ENCODE measurements at regions not wholly inside any gene's neighbourhood (a gene's known extent, or its start where the extent isn't known, plus 50 kb on each side); places are given as distances from the start of the nearest gene placed in this dataset.

- Mint-ChIP-seq H3K9me3 (peaks cover 0 to 1% (median 0%) of the 10 kb centered on the region in 9 donors), H3K4me3 (no peak overlapping the region), H3K27ac (peak overlapping the region in 1 of 10 donors; percentile 3), H3K4me1 (peaks cover 0 to 28% (median 7%) of the 10 kb centered on the region in 4 donors), H3K27me3 (no peaks in the 10 kb centered on the region), H3K36me3 (no peaks in the 10 kb centered on the region)
- POLR2A ChIA-PET: interaction anchor here (1.8 kb wide), 1 partner anchor 64 kb away, joined by 4 read pairs; the partner anchor contains the start of gene KLF6
- DNase-seq (no peak), ATAC-seq (no peak)
Observed at GRCh38 chr10:3848775-3849635, 64.0 kb upstream of the KLF6 start.

DNA sequence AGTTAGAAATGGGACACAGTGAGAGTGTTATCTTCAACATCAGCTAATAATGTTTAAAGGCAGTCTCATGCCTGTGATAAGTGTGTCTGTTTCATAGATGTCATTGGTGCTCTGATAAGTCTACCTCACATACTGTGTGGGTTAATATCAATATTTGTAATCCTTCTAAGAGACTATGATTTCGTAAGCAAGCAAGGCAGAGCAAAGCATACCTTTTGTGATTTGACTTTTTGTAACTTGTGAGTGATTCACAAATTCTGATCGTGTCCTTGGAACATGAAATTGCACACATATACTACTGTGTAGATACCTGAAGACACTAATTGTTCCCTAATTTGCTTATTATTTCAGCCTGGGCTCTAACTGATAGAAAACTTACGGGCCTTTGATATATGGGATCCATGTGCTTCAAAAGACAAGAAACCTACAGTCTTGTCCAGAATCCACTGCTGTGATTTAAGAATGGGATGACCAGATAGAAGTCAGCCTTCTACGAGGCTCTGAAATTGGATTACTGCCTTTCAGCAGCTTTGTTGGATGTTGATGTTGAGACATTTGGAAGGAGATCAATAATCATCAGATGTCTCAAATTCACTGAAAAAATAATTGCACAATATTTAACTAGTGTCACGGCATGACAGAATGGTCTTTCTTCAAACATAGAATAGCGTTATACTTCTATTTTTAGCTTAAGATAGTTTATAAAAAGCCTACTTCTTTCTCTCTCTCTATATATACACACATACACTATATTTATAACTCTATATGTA is 63.2 kb upstream of the KLF6 start:
- Mint-ChIP-seq H3K4me3 (no peak overlapping the region), H3K36me3 (no peaks in the 10 kb centered on the region), H3K27me3 (no peaks in the 10 kb centered on the region), H3K9me3 (peaks cover 0 to 1% (median 0%) of the 10 kb centered on the region in 9 donors), H3K4me1 (peaks cover 0 to 28% (median 7%) of the 10 kb centered on the region in 4 donors), H3K27ac (no peak overlapping the region)
- no peak for DNase-seq
- ATAC-seq: no peak
- POLR2A ChIA-PET: interaction anchor here (1.8 kb wide), 1 partner anchor 63 kb away, joined by 4 read pairs; the partner anchor contains the start of gene KLF6

- POLR2A ChIA-PET: interaction anchor here (0.7 kb wide), 1 partner anchor 136 kb away, joined by 3 read pairs; no protein-coding TSS in a partner anchor
- Mint-ChIP-seq H3K9me3 (peaks cover 0 to 3% (median 0%) of the 10 kb centered on the region in 9 donors), H3K27me3 (no peaks in the 10 kb centered on the region), H3K27ac (no peak overlapping the region), H3K4me1 (peaks cover 0 to 17% (median 4%) of the 10 kb centered on the region in 4 donors), H3K36me3 (no peaks in the 10 kb centered on the region), H3K4me3 (no peak overlapping the region)
- DNase-seq (no peak), ATAC-seq (no peak)
Observed at GRCh38 chr10:3846736-3847135, 61.7 kb upstream of the KLF6 start.

GRCh38 chr10:3844491-3845025 is 59.5 kb upstream of the KLF6 start:
- ATAC-seq (no peak), DNase-seq (no peak)
- peaks cover 0 to 3% (median 0%) of the 10 kb centered on the region in 9 donors for H3K9me3 Mint-ChIP-seq
- H3K27ac Mint-ChIP-seq: no peak overlapping the region
- POLR2A ChIA-PET: no interaction called here
- H3K4me1 Mint-ChIP-seq: no peaks in the 10 kb centered on the region
- H3K4me3 Mint-ChIP-seq: no peak overlapping the region
- H3K27me3 Mint-ChIP-seq: no peaks in the 10 kb centered on the region
- H3K36me3 Mint-ChIP-seq: no peaks in the 10 kb centered on the region

GRCh38 chr10:3838460-3839437 is 53.7 kb upstream of the KLF6 start:
- DNase-seq: no peak
- Mint-ChIP-seq H3K9me3 (peaks cover 0 to 3% (median 0%) of the 10 kb centered on the region in 9 donors), H3K4me3 (no peak overlapping the region), H3K4me1 (peaks cover 0 to 15% (median 0%) of the 10 kb centered on the region in 4 donors), H3K27ac (no peak overlapping the region), H3K36me3 (no peaks in the 10 kb centered on the region), H3K27me3 (peaks cover 0 to 2% (median 0%) of the 10 kb centered on the region in 5 donors)
- POLR2A ChIA-PET: no interaction called here
- ATAC-seq: no peak

DNA sequence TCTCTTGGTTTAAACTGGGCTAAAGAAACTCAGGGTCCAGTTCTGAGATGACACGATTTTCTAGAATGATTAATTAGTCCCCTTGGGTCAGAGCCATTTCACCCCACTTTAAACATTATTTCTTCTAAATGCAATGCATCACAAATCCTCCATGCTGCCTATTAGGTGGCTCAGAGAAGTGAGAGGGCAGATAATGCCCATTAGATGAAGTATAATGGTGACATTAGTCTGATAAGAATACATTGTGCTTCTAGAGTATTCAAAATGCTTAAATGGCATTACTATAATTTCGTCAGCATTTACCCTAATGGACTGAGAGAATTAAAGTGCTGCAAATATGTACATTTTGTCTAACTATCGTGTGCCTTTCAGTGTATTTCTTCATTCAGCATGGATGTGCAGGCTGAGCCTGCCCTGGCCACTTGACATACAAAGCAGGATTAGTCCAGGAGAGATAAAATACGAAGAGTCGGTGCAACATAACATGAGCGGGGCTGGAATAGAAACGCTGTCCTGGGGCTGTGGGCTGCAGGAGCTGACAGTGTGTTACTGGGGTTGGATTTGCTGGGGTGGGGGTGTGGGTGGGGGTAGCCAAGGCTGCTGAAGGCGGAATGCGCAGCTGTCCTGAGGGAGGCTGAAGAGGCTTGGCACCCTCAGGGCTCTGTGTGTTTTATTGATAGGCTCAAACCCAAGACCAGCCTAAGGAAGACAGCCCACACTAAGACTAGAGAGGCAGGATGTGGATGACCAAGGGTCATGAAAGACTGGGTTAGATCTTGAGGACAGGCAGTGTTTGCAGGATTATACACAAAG is 52.8 kb upstream of the KLF6 start:
- POLR2A ChIA-PET: no interaction called here
- no peaks in the 10 kb centered on the region for H3K36me3 Mint-ChIP-seq
- no peak for ATAC-seq
- H3K9me3 Mint-ChIP-seq: peaks cover 0 to 3% (median 0%) of the 10 kb centered on the region in 9 donors
- peak overlapping the region in 1 of 10 donors; percentile 18 for H3K27ac Mint-ChIP-seq
- peaks cover 0 to 15% (median 0%) of the 10 kb centered on the region in 4 donors for H3K4me1 Mint-ChIP-seq
- no peak overlapping the region for H3K4me3 Mint-ChIP-seq
- H3K27me3 Mint-ChIP-seq: peaks cover 0 to 2% (median 0%) of the 10 kb centered on the region in 5 donors
- no peak for DNase-seq

- H3K27ac Mint-ChIP-seq: peak overlapping the region in 1 of 10 donors; percentile 35
Observed at GRCh38 chr10:3836222-3836820, 51.3 kb upstream of the KLF6 start.

DNA sequence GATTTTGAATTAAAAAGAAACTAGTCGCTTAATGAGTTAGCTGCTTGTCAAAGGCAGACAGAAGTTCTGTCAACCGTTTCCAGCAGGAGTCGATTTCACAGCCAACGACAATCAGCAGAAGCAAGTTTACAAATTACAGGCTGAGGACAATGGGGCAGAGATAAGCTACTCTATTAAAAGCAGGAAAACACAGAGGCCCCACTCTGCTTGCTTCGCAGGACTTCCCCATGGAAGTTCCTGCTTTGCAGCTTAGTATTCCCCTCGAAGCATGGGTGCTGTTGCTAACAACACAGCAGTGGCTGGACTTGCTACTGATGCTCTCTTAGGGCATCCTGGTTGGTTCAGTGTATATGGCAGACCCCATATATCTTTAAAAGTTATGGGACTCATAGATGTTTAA is 50.8 kb upstream of the KLF6 start:
- ATAC-seq: no peak

More at GRCh38 chr10:3836222-3836820, 51.3 kb upstream of the KLF6 start:
- H3K27me3 Mint-ChIP-seq: peaks cover 0 to 2% (median 0%) of the 10 kb centered on the region in 5 donors
- H3K4me3 Mint-ChIP-seq: peak overlapping the region in 1 of 10 donors; percentile 12
- peaks cover 0 to 24% (median 0%) of the 10 kb centered on the region in 4 donors for H3K4me1 Mint-ChIP-seq
- DNase-seq (no peak), ATAC-seq (no peak)
- POLR2A ChIA-PET: interaction anchor here (1.0 kb wide), 1 partner anchor 51 kb away, joined by 4 read pairs; the partner anchor contains the start of gene KLF6
- no peaks in the 10 kb centered on the region for H3K9me3 Mint-ChIP-seq
- H3K36me3 Mint-ChIP-seq: no peaks in the 10 kb centered on the region

DNA sequence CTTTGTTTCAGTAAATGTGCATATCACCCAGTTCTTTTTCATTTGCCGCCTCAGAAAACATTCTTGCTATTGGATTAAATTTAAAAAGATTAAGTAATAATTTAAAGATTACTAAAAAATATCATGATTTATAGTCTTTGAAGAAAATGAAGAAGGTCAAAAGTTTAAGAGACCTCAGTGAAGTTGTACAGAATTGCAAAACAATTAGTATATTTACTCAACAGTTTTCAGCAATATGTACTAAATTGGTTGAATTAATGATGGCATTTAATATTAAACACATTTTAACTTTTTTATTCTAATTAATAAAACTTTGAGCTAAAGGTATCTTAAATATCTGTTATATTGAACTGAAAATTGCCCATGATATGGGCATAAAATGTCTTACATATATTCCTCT is 49.9 kb upstream of the KLF6 start:
- Mint-ChIP-seq H3K4me1 (peaks cover 0 to 29% (median 0%) of the 10 kb centered on the region in 4 donors), H3K27ac (no peak overlapping the region), H3K4me3 (no peak overlapping the region), H3K36me3 (no peaks in the 10 kb centered on the region), H3K9me3 (no peaks in the 10 kb centered on the region), H3K27me3 (peaks cover 0 to 2% (median 0%) of the 10 kb centered on the region in 5 donors)
- no peak for ATAC-seq
- POLR2A ChIA-PET: interaction anchor here (1.5 kb wide), 1 partner anchor 50 kb away, joined by 5 read pairs; the partner anchor contains the start of gene KLF6
- DNase-seq: no peak

More for the DNA sequence above, 50.8 kb upstream of the KLF6 start:
- Mint-ChIP-seq H3K27me3 (peaks cover 0 to 2% (median 0%) of the 10 kb centered on the region in 5 donors), H3K4me1 (peaks cover 0 to 24% (median 0%) of the 10 kb centered on the region in 4 donors), H3K4me3 (no peak overlapping the region), H3K27ac (peak overlapping the region in 1 of 10 donors; percentile 66), H3K36me3 (no peaks in the 10 kb centered on the region), H3K9me3 (no peaks in the 10 kb centered on the region)
- POLR2A ChIA-PET: interaction anchor here (1.5 kb wide), 1 partner anchor 50 kb away, joined by 5 read pairs; the partner anchor contains the start of gene KLF6
- no peak for DNase-seq

Data from naive thymus-derived CD8-positive, alpha-beta T cell (primary cell).